GM12878 (cell line): ENCODE measurements at regions not wholly inside any gene's neighbourhood (a gene's known extent, or its start where the extent isn't known, plus 50 kb on each side); places are given as distances from the start of the nearest gene placed in this dataset.

ENCODE experiments used
- ATAC-seq: fragments of 200-7000 bp; cut with Tn5 transposase; 3 replicates; pipeline ENCODE4 v1.9.1; 2020; ENCODE audit warnings: mild to moderate bottlenecking, moderate library complexity
- BruUV-seq: library from RNA; stranded (reverse); fragments of 400-500 nt; replicated peaks from 2 replicates; lab custom pipeline; 2021; lab: Mats Ljungman, UMichigan
- CTCF ChIA-PET: fragments of 300-600 bp; sonication (Branson Sonifier 250); formaldehyde crosslinking; extraction: SDS; loops from one replicate; lab custom pipeline; 2021; ENCODE audit warnings: inconsistent platforms; lab: Yijun Ruan, JAX
- POLR2A ChIA-PET: fragments of 350-600 bp; formaldehyde crosslinking; extraction: SDS; loops from one replicate; lab custom pipeline; 2021; ENCODE audit warnings: inconsistent platforms; lab: Charles Lee
- RAD21 ChIA-PET: fragments of 300-600 bp; sonication (Branson Sonifier 250); formaldehyde crosslinking; loops from one replicate; lab custom pipeline; 2023; ENCODE audit warnings: antibody characterized with exemption; ENCODE audit not compliant: unreplicated experiment; lab: Charles Lee
- SMC1A ChIA-PET: fragments of 300-600 bp; sonication (Branson Sonifier 250); formaldehyde crosslinking; loops from one replicate; lab custom pipeline; 2023; ENCODE audit not compliant: unreplicated experiment, uncharacterized antibody; lab: Charles Lee
- DNase-seq: peaks from one replicate; pipeline ENCODE4 v3.0.0-alpha.2; 2011; ENCODE audit warnings: low read depth, low spot score
- FAIRE-seq: peaks from 3 replicates; lab custom pipeline; 2011; peaks lifted over from hg19 to GRCh38; lab: Jason Lieb, UNC
- H2AFZ ChIP-seq: 2 replicates; pipeline ENCODE4 v1.6.0; 2011; ENCODE audit warnings: low read depth, low read length, control low read depth; ENCODE audit not compliant: control insufficient read depth
- H3K27ac ChIP-seq: 2 replicates; pipeline ENCODE4 v1.5.1; 2011; ENCODE audit warnings: control low read depth; ENCODE audit not compliant: control insufficient read depth, insufficient read depth
- H3K27me3 ChIP-seq, 2 experiments: replicated peaks in 1 of 2; 2 replicates each; pipeline versions ENCODE4 v1.6.0 to v1.6.1; 2011; ENCODE audit warnings: low read length in 1 of 2; ENCODE audit not compliant: control insufficient read depth in 2 of 2, insufficient read depth in 2 of 2
- H3K36me3 ChIP-seq, 2 experiments: 2 replicates each; pipeline ENCODE4 v1.5.1; 2011; ENCODE audit warnings: low read length in 1 of 2; ENCODE audit not compliant: control insufficient read depth in 2 of 2, insufficient read depth in 2 of 2
- H3K4me1 ChIP-seq: 2 replicates; pipeline ENCODE4 v1.6.1; 2011; ENCODE audit warnings: mild to moderate bottlenecking, low read length, moderate library complexity, mixed read lengths; ENCODE audit not compliant: control insufficient read depth, insufficient read depth
- H3K4me2 ChIP-seq: 2 replicates; pipeline ENCODE4 v1.6.0; 2011; ENCODE audit warnings: control low read depth; ENCODE audit not compliant: control insufficient read depth, insufficient read depth
- H3K4me3 ChIP-seq: fragments of 200-600 bp; sonication (generic); 2 replicates; pipeline ENCODE4 v1.5.1; 2016
- H3K79me2 ChIP-seq: 2 replicates; pipeline ENCODE4 v1.6.0; 2011; ENCODE audit warnings: low read length; ENCODE audit not compliant: control insufficient read depth, insufficient read depth
- H3K9ac ChIP-seq: 2 replicates; pipeline ENCODE4 v1.8.0; 2011; ENCODE audit warnings: low read length, control low read depth, mixed read lengths; ENCODE audit not compliant: control insufficient read depth, insufficient read depth
- H3K9me3 ChIP-seq: replicated peaks from 3 replicates; pipeline ENCODE4 v1.5.1; 2011; ENCODE audit warnings: mild to moderate bottlenecking, low read length; ENCODE audit not compliant: control insufficient read depth, insufficient read depth
- H4K20me1 ChIP-seq: 2 replicates; pipeline ENCODE4 v1.6.0; 2011; ENCODE audit not compliant: control insufficient read depth, insufficient read depth
- CEBPB ChIP-seq, 2 experiments: fragments of 150-350 bp in 1 of 2; IDR thresholded peaks; 2 replicates each; pipeline ENCODE4 v1.6.1; 2012 to 2014; ENCODE audit warnings: low read depth in 2 of 2, low read length in 2 of 2, borderline replicate concordance in 1 of 2, inconsistent platforms in 1 of 2
- KAT2A ChIP-seq: conservative IDR thresholded peaks from 2 replicates; pipeline ENCODE4 v1.6.1; 2011; ENCODE audit warnings: low read depth, low read length; ENCODE audit not compliant: control insufficient read depth
- PML ChIP-seq: IDR thresholded peaks from 2 replicates; pipeline ENCODE4 v1.6.1; 2012; ENCODE audit warnings: low read length, inconsistent platforms
- RBBP5 ChIP-seq: fragments of 200-600 bp; sonication (generic); conservative IDR thresholded peaks from 2 replicates; pipeline ENCODE4 v1.6.1; 2016
- STAT3 ChIP-seq: IDR thresholded peaks from 2 replicates; pipeline ENCODE4 v1.6.1; 2011; ENCODE audit warnings: low read depth, low read length, improper control_type of control experiment
- SUZ12 ChIP-seq: fragments of 200-600 bp; sonication (generic); IDR thresholded peaks from one replicate; pipeline ENCODE4 v1.6.1; 2018; ENCODE audit warnings: antibody characterized with exemption, mild to moderate bottlenecking; ENCODE audit not compliant: unreplicated experiment
- TBL1XR1 ChIP-seq: IDR thresholded peaks from 2 replicates; pipeline ENCODE4 v1.6.1; 2012; ENCODE audit warnings: low read depth, low read length, improper control_type of control experiment
- WRNIP1 ChIP-seq: IDR thresholded peaks from 2 replicates; pipeline ENCODE4 v1.6.1; 2011; ENCODE audit warnings: low read depth, low read length, improper control_type of control experiment, borderline replicate concordance
- ZNF217 ChIP-seq: fragments of 450-650 bp; IDR thresholded peaks from 2 replicates; pipeline ENCODE4 v1.6.1; 2017; ENCODE audit warnings: antibody characterized with exemption, mild to moderate bottlenecking
- WGBS: methylation state at CpG from one replicate; pipeline ENCODE4 v1.1.6; 2016; ENCODE audit warnings: low lambda C conversion rate; ENCODE audit not compliant: insufficient replicate concordance, insufficient coverage; ENCODE audit errors: missing lambda C conversion rate; 5-methylcytosine and 5-hydroxymethylcytosine counted together
- in situ Hi-C: fragments of 300-500 bp; cut with MboI; formaldehyde crosslinking; loops from 9 replicates; pipeline ENCODE4 v1.14.3; 2018; ENCODE audit warnings: mixed read lengths
- intact Hi-C: fragments of 100-400 bp; cut with micrococcal nuclease; formaldehyde crosslinking; loops from one replicate; pipeline ENCODE4 v1.14.2; 2022; ENCODE audit not compliant: unreplicated experiment
- TF ChIP-seq, protein P1 (sequence below): IDR thresholded peaks from 2 replicates; pipeline ENCODE4 v1.6.1; 2012; ENCODE audit warnings: low read depth, low read length, improper control_type of control experiment
- TF ChIP-seq, protein P2 (sequence below): fragments of 450-650 bp; IDR thresholded peaks from 2 replicates; pipeline ENCODE4 v1.6.1; 2014; ENCODE audit warnings: mild to moderate bottlenecking
- TF ChIP-seq, protein P3 (sequence below): fragments of 450-650 bp; formaldehyde crosslinking; IDR thresholded peaks from 2 replicates; pipeline ENCODE4 v1.4.0; 2022; ENCODE audit warnings: mild to moderate bottlenecking, moderate library complexity

DNA sequence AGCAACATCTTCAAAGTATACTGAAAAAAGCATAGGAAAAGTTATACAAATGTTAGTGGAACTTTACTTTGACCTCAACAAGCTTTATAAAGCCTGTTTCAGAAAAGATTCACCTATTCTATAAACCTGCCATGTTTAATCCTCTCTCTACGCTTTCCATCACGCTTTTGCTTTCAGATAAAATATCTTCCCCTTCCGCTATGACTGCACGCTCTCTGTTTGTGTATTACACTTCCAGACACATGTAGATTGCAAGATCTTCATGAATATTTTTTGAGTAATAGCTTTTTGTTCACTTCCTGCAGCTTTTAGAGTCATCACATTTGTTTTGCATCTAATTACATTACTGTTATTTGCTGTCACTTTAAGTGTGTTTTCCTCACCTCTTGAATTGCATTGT is 271.4 kb downstream of the RASSF9 start:
- no peak for TF ChIP-seq WRNIP1
- Histone ChIP-seq H4K20me1 (no peaks in the 10 kb centered on the region), H3K4me1 (no peaks in the 10 kb centered on the region), H2AFZ (no peak overlapping the region), H3K4me2 (no peak overlapping the region), H3K36me3 (no peaks in the 10 kb centered on the region), H3K27me3 (no peaks in the 10 kb centered on the region), H3K9me3 (no peaks in the 10 kb centered on the region), H3K27ac (no peak overlapping the region), H3K4me3 (no peak overlapping the region), H3K79me2 (no peaks in the 10 kb centered on the region), H3K9ac (no peak overlapping the region)
- no peak for ATAC-seq
- WGBS = 76% methylated on average over 4 of the region's 4 CpGs
- ChIA-PET CTCF (interaction anchor here (1.0 kb wide), 1 partner anchor 302 kb away, joined by 3 read pairs; no protein-coding TSS in a partner anchor), RAD21 (no interaction called here), POLR2A (no interaction called here), SMC1A (interaction anchor here (1.0 to 1.3 kb wide), 3 partner anchors 10 to 15 kb away, joined by 3 read pairs; no protein-coding TSS in a partner anchor)
- no peak for FAIRE-seq
- BruUV-seq = no TSS peak
- intact Hi-C loops = no loop called here
- no peak for DNase-seq
- in situ Hi-C loops = no loop called here

DNA sequence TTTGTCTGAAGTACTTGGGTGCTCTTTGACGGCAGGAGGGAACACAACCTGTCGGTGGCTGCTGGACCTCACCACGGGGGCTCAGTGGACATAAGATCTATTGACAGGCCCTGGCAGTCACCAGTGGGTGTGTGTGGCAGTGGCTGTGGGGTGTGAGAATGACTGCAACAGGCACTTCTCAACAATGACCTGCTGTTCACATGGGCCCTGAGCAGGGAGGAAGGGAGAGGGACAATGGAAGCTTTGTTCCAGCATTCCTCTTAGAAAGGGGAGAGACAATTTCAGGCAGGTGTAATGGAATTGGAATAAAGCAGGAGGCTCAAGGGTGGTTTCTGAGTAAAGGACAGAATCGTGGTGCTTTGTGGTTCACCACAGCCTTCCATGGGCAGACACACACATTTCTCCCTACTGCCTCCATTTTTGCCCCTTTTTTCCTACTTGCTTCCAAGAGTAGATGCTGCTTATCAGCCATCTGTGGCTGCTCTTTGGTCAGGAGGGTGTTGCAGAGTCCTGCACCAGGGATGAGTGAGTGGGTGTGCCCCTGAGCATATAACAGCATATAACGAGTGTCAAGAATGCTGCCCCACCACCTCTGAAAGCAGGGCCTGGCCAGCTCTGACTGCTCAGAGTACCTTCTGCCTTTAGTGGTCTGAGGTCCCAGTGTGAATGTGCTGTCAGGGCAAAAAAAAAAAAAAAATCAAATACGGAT is 267.7 kb downstream of the RASSF9 start:
- Histone ChIP-seq H3K27ac (no peak overlapping the region), H4K20me1 (no peaks in the 10 kb centered on the region), H3K36me3 (no peaks in the 10 kb centered on the region), H3K79me2 (no peaks in the 10 kb centered on the region), H3K4me1 (no peaks in the 10 kb centered on the region), H3K4me3 (no peak overlapping the region), H2AFZ (no peak overlapping the region), H3K27me3 (no peaks in the 10 kb centered on the region), H3K9me3 (no peaks in the 10 kb centered on the region), H3K4me2 (no peak overlapping the region), H3K9ac (no peak overlapping the region)
- ChIA-PET RAD21 (interaction anchor here (1.0 kb wide), 1 partner anchor 299 kb away, joined by 3 read pairs; no protein-coding TSS in a partner anchor), SMC1A (interaction anchor here (0.5 to 1.0 kb wide), 3 partner anchors 9 to 59 kb away, joined by 3 read pairs; no protein-coding TSS in a partner anchor), CTCF (no interaction called here), POLR2A (no interaction called here)
- no TSS peak for BruUV-seq
- no peak for ATAC-seq
- intact Hi-C loops = no loop called here
- 33% methylated on average over 6 of the region's 6 CpGs for WGBS
- in situ Hi-C loops = no loop called here
- DNase-seq = no peak
- no peak for FAIRE-seq
- TF ChIP-seq ZNF217 (no peak), PML (no peak), KAT2A (no peak), SUZ12 (no peak), STAT3 (no peak), RBBP5 (no peak), CEBPB (IDR thresholded peaks at IDR 0.05; ENCODE audit: borderline replicate concordance in 1 of 2, low read depth in 2 of 2, low read length in 2 of 2) (no peak), TBL1XR1 (no peak)
- TF ChIP-seq, protein P1, sequence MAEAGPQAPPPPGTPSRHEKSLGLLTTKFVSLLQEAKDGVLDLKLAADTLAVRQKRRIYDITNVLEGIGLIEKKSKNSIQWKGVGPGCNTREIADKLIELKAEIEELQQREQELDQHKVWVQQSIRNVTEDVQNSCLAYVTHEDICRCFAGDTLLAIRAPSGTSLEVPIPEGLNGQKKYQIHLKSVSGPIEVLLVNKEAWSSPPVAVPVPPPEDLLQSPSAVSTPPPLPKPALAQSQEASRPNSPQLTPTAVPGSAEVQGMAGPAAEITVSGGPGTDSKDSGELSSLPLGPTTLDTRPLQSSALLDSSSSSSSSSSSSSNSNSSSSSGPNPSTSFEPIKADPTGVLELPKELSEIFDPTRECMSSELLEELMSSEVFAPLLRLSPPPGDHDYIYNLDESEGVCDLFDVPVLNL = no peak
- TF ChIP-seq, protein P2, sequence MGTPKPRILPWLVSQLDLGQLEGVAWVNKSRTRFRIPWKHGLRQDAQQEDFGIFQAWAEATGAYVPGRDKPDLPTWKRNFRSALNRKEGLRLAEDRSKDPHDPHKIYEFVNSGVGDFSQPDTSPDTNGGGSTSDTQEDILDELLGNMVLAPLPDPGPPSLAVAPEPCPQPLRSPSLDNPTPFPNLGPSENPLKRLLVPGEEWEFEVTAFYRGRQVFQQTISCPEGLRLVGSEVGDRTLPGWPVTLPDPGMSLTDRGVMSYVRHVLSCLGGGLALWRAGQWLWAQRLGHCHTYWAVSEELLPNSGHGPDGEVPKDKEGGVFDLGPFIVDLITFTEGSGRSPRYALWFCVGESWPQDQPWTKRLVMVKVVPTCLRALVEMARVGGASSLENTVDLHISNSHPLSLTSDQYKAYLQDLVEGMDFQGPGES = no peak
- TF ChIP-seq, protein P3, sequence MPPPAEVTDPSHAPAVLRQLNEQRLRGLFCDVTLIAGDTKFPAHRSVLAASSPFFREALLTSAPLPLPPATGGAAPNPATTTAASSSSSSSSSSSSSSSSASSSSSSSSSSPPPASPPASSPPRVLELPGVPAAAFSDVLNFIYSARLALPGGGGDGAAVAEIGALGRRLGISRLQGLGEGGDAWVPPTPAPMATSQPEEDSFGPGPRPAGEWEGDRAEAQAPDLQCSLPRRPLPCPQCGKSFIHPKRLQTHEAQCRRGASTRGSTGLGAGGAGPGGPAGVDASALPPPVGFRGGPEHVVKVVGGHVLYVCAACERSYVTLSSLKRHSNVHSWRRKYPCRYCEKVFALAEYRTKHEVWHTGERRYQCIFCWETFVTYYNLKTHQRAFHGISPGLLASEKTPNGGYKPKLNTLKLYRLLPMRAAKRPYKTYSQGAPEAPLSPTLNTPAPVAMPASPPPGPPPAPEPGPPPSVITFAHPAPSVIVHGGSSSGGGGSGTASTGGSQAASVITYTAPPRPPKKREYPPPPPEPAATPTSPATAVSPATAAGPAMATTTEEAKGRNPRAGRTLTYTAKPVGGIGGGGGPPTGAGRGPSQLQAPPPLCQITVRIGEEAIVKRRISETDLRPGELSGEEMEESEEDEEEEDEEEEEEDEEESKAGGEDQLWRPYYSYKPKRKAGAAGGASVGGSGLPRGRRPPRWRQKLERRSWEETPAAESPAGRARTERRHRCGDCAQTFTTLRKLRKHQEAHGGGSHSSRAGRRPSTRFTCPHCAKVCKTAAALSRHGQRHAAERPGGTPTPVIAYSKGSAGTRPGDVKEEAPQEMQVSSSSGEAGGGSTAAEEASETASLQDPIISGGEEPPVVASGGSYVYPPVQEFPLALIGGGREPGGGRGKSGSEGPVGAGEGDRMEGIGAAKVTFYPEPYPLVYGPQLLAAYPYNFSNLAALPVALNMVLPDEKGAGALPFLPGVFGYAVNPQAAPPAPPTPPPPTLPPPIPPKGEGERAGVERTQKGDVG = no peak
